GM20431 (cell line): ENCODE measurements at regions not wholly inside any gene's neighbourhood (a gene's known extent, or its start where the extent isn't known, plus 50 kb on each side); places are given as distances from the start of the nearest gene placed in this dataset.

ENCODE experiments used
- in situ Hi-C: fragments of 300-500 bp; cut with MseI, MboI; formaldehyde crosslinking; loops from one replicate; pipeline ENCODE4 v1.15.0; 2020; ENCODE audit warnings: low sequenced_read_pairs; ENCODE audit not compliant: unreplicated experiment

DNA sequence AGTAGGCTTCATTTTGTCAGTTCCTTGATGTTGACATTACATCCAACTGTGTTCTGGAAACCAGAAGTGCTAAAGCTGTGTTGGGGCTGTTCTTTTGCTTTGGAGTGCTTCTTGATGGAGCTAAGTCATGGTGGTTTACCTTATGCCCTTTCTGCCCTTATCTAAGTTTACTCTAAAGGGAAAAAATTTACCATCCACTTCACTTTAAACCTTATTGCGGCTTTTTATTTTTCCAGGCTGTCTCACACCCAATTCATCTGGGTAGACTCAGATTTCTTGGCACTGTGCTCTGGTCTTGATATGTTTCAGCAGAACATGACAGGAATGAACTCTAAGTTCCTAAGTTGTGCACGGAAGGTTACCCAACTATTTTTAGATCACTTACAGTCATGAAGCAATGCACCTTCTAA lies 104.7 kb upstream of the TTC29 start:
- in situ Hi-C loops, result no loop called here

DNA sequence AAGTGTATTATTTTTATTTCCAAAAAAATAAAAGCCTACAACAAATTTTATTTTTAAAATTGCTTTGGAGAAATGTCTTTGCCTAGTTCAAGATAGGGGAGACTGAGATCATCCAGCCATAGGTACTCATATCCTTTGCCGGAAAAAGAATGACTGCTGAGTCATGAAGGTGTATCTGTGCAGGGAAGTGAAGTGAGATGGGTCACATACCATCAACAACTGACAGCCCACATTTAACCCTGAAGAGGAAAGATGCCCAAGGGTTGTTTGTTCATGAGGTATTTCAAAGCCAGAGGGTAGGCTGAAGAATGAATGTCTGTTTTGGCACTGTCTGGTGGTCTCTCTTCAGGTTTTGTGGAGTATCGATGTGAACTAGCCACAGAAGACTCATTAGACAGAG lies 106.7 kb upstream of the TTC29 start:
- in situ Hi-C loops, result no loop called here

GRCh38 chr4:147054228-147054872 lies 108.7 kb upstream of the TTC29 start:
- in situ Hi-C loops, result no loop called here

- in situ Hi-C loops, result no loop called here
Measured at GRCh38 chr4:147056940-147057610, 111.4 kb upstream of the TTC29 start.

GRCh38 chr4:147057611-147058190 lies 112.0 kb upstream of the TTC29 start:
- in situ Hi-C loops, result no loop called here

DNA sequence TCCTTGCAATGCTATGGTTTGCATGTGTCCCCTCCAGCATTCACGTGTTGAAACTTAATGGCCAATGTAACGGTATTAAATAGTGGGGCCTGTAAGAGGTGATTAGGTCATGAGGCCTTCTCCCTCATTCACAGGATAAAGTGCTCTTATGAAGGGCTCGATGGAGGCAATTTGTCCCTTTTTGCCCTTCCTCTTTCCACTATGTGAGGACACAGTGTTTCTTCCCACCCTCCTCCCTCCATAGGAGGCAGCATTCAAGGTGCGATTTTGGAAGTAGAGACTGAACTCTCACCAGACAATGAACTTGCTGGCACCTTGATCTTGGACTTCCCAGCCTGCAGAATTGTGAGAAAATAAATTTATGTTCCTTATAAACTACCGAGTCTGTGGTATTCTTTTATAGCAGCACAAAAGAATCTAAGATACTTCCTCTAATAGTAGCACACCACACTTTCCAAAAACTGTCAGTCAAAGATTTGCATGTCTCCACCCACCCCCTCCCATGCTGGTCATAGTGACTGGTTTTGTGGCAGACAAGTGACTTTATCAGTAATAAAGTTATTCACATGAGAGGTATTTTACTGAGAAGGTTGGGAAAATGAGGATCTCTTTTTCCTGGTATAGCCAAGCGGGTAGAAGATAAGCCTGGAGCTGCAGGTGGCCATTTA lies 113.5 kb upstream of the TTC29 start:
- in situ Hi-C loops, result no loop called here

- in situ Hi-C loops, result no loop called here
Measured at GRCh38 chr4:147060151-147060931, 114.7 kb upstream of the TTC29 start.

DNA sequence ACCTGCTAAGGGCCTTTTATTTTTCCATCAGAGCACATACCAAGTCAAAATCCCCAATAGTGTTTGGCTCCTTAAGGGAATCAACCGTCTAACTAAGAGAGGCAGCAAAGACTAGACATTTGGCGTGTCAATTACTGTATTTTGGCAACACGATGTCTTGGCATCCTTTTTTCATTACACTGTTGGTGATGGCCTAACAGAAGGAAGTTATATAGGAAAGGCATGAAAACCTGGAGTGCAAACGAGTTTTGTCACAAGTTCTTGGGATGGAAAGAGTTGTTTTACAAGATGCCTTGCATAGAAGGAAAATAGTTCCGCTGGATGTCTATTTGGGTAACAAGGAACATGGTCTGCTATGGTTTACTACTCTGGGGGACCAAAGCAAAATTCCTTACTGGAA lies 119.2 kb upstream of the TTC29 start:
- in situ Hi-C loops, result no loop called here

GRCh38 chr4:147068564-147068963 lies 122.9 kb upstream of the TTC29 start:
- in situ Hi-C loops, result no loop called here

- in situ Hi-C loops, result no loop called here
Measured at GRCh38 chr4:147071209-147071740, 125.6 kb upstream of the TTC29 start.

DNA sequence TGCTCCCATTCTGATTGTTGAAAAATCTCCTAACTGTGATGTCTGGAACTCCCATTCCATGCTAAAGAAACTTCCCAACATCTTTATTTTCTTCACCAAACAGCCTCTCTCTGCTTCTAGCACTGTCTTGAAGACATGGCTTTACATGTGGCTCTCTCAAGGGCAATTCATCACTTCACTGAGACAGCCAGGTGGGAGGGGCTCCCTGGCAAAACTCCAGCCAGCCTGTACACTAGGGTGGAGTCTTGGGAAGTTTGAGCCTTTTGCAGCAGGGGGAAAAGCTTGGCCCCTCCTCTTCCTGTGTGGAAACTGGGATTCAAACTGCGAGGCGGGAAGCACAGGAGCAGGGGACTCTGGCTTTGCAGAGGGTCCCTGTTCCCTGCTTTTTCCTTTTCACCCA lies 130.5 kb upstream of the TTC29 start:
- in situ Hi-C loops, result no loop called here

DNA sequence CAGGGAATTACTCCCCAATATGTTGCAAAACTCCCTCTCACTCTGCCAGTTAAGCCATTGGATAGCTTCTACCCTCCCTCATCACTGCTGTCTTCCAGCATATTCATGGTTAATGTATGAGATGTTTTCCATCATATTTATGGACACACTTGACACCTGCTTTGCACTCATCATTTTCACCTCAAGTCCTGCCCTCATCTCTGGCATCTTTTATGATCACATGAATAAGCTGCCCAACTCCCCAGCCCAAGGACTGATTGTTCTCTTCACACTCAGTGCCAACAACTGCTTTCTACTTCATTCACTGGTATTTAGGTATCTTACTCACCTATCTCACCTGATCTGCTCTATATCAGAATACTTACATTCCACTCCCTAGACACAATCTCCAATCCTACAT lies 131.1 kb upstream of the TTC29 start:
- in situ Hi-C loops, result no loop called here

DNA sequence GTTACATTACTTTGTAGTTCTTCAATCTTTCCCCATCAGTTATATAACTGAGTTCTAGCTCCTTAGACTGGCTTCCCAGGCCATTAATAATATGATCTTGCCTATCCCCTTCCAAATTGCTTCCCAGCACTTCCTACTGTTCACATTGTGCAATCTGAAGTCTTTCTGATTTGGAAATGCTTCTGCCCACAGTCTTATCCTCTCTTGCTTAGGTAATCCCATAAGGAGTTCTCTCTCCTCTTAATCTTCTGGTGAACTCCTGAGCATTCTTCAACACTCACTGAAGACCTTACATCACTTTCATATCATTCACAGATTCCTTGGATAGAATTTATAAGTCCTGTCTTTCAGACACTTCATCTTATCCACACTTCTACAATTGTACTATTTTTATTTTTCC lies 132.7 kb upstream of the TTC29 start:
- in situ Hi-C loops, result no loop called here

- in situ Hi-C loops, result no loop called here
Measured at GRCh38 chr4:147078875-147079658, 133.4 kb upstream of the TTC29 start.

GRCh38 chr4:147084861-147085260 lies 139.2 kb upstream of the TTC29 start:
- in situ Hi-C loops, result no loop called here

DNA sequence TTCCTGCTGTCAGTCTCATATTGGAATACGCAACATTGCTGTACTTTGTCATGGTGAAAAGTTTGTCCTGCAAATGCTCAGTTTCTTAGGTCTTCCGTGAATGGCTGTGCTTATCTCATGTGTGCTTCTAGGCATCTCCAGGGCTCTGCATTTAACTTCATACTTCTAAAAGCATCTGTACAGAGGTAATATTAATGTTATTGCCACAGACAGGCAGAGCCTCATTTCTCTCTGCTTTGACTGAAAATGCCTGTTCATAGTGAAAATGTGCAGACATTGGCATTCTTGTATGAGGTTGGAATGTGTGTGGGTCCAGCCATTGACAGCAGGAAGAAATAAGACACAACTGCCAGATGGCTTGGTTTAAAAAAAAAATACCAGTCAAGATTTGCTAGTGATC lies 140.1 kb upstream of the TTC29 start:
- in situ Hi-C loops, result no loop called here

GRCh38 chr4:147088146-147088545 lies 142.5 kb upstream of the TTC29 start:
- in situ Hi-C loops, result no loop called here

DNA sequence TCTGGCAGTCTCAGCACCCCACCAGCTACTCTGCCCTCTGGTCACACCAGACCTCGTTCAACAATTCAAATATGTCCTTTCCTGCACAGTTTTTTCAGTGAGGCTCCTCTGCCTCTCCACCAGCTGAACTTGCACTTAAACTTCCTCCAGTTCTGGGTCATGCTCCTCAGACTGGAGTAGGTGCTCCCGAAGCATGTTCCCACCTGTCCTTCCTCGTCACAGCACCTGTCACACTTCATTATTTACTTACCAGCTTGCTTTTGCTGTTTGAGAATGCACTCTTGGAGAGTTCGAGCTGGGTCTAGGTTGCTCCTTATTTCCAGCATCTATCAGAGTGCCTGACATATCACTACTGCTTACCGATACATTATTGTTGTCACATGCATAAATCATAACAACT lies 144.8 kb upstream of the TTC29 start:
- in situ Hi-C loops, result no loop called here

DNA sequence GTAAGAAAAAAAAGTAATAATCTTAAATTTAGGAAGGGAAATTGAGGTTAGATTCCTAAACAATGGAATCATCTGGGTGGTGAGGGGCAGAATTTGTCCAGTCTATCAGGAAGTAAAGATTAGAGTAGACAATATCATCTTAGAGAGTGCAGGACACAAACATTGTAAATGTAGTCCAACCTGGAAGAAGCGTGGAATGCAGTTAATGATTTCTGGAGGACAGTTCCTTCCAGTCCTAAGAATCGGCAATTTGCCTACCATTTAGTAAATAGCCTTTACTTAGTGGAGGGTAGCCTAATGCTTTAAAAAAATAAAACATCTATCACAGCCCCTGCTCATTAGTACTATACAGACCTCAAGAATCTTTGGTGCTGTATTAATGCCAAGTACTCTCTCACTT lies 147.5 kb upstream of the TTC29 start:
- in situ Hi-C loops, result no loop called here
